PFSK-1 (cell line): ENCODE measurements at regions not wholly inside any gene's neighbourhood (a gene's known extent, or its start where the extent isn't known, plus 50 kb on each side); places are given as distances from the start of the nearest gene placed in this dataset.

Experiments
- POLR2AphosphoS5 ChIP-seq: IDR thresholded peaks from 2 replicates; pipeline ENCODE4 v1.6.1; 2012; ENCODE audit warnings: low read depth, mild to moderate bottlenecking, control low read depth, low read length, moderate library complexity
- REST ChIP-seq, 2 experiments: IDR thresholded peaks; 2 replicates each; pipeline versions ENCODE4 v1.6.1 to v1.8.0; 2011 to 2012; ENCODE audit warnings: low read depth in 2 of 2, low read length in 2 of 2, control low read depth in 1 of 2, inconsistent platforms in 1 of 2, mild to moderate bottlenecking in 1 of 2, moderate library complexity in 1 of 2; ENCODE audit not compliant: insufficient read depth in 1 of 2

DNA sequence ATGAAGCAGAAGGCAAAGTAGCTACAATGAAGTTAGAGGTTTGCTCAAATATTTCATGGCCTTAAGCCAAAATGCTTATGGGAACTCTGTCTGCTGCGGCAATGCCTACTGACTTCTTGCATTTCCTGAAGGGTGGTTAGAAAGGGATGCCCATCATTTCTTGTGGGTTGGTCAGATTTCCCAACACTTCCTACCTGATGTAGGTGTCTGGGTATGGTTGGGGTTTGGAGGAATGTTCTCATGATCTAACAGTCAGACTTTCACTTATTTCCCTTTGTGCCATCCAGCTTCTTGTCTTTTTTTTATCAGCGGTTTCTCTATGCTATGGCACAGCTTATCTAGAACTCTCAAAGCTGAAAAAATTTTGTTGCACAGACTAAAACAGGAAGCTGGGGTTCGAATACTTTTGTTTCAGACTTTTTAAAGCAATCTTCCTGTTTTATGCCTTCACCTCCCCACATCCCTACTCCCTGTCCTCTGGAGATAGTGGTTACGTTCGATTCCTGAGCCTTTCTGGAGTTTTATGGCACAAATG, 307.7 kb downstream of the USP25 start:
- TF ChIP-seq REST (IDR thresholded peaks at IDR 0.05; ENCODE audit: insufficient read depth in 1 of 2, low read depth in 2 of 2, low read length in 2 of 2): no peak
- TF ChIP-seq POLR2AphosphoS5: no peak
